WTC11 (cell line): ENCODE measurements at regions not wholly inside any gene's neighbourhood (a gene's known extent, or its start where the extent isn't known, plus 50 kb on each side); places are given as distances from the start of the nearest gene placed in this dataset.

Experiments
- FOXJ3 ChIP-seq: sonication (generic); formaldehyde crosslinking; IDR thresholded peaks from 2 replicates; pipeline ENCODE4 v1.9.0; 2021; ENCODE audit warnings: missing genetic modification reagents, mild to moderate bottlenecking, borderline replicate concordance
- JUN ChIP-seq: sonication (generic); formaldehyde crosslinking; IDR thresholded peaks from 2 replicates; pipeline ENCODE4 v1.8.0; 2023; ENCODE audit warnings: mild to moderate bottlenecking, missing genetic modification reagents
- ZNF317 ChIP-seq: sonication (generic); formaldehyde crosslinking; IDR thresholded peaks from 2 replicates; pipeline ENCODE4 v1.8.1; 2023; ENCODE audit warnings: low read depth, mild to moderate bottlenecking, moderate library complexity, missing genetic modification reagents, borderline replicate concordance
- TF ChIP-seq, protein P1 (sequence below): fragments of 200-600 bp; IDR thresholded peaks from 2 replicates; pipeline ENCODE4 v1.8.0; 2022; ENCODE audit warnings: antibody characterized with exemption
- TF ChIP-seq, protein P2 (sequence below): sonication (generic); formaldehyde crosslinking; IDR thresholded peaks from 2 replicates; pipeline ENCODE4 v1.8.0; 2022; ENCODE audit warnings: mild to moderate bottlenecking, missing genetic modification reagents
- TF ChIP-seq, protein P3 (sequence below): sonication (generic); formaldehyde crosslinking; IDR thresholded peaks from 2 replicates; pipeline ENCODE4 v1.8.0; 2022; ENCODE audit warnings: missing genetic modification reagents
- TF ChIP-seq, protein P4 (sequence below): sonication (generic); formaldehyde crosslinking; IDR thresholded peaks from 2 replicates; pipeline ENCODE4 v1.8.1; 2022; ENCODE audit warnings: low read depth, missing genetic modification reagents, borderline replicate concordance
- TF ChIP-seq, protein P5 (sequence below): sonication (generic); formaldehyde crosslinking; IDR thresholded peaks from 2 replicates; pipeline ENCODE4 v1.8.0; 2022; ENCODE audit warnings: mild to moderate bottlenecking, missing genetic modification reagents
- TF ChIP-seq, protein P6 (sequence below): fragments of 250-450 bp; sonication (Bioruptor Pico); IDR thresholded peaks from 2 replicates; pipeline ENCODE4 v1.9.0; 2021; ENCODE audit warnings: mild to moderate bottlenecking
- TF ChIP-seq, protein P7 (sequence below): sonication (generic); formaldehyde crosslinking; conservative IDR thresholded peaks from 2 replicates; pipeline ENCODE4 v1.8.1; 2023; ENCODE audit warnings: mild to moderate bottlenecking, low read depth, missing genetic modification reagents, moderate library complexity
- TF ChIP-seq, protein P8 (sequence below): sonication (generic); formaldehyde crosslinking; IDR thresholded peaks from 2 replicates; pipeline ENCODE4 v1.8.0; 2022; ENCODE audit warnings: mild to moderate bottlenecking, missing genetic modification reagents

- TF ChIP-seq, protein P1, sequence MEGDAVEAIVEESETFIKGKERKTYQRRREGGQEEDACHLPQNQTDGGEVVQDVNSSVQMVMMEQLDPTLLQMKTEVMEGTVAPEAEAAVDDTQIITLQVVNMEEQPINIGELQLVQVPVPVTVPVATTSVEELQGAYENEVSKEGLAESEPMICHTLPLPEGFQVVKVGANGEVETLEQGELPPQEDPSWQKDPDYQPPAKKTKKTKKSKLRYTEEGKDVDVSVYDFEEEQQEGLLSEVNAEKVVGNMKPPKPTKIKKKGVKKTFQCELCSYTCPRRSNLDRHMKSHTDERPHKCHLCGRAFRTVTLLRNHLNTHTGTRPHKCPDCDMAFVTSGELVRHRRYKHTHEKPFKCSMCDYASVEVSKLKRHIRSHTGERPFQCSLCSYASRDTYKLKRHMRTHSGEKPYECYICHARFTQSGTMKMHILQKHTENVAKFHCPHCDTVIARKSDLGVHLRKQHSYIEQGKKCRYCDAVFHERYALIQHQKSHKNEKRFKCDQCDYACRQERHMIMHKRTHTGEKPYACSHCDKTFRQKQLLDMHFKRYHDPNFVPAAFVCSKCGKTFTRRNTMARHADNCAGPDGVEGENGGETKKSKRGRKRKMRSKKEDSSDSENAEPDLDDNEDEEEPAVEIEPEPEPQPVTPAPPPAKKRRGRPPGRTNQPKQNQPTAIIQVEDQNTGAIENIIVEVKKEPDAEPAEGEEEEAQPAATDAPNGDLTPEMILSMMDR: no peak
- TF ChIP-seq ZNF317 (CRISPR knock-in tag): no peak
- TF ChIP-seq, protein P2, sequence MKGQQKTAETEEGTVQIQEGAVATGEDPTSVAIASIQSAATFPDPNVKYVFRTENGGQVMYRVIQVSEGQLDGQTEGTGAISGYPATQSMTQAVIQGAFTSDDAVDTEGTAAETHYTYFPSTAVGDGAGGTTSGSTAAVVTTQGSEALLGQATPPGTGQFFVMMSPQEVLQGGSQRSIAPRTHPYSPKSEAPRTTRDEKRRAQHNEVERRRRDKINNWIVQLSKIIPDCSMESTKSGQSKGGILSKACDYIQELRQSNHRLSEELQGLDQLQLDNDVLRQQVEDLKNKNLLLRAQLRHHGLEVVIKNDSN (CRISPR knock-in tag): no peak
- TF ChIP-seq, protein P3, sequence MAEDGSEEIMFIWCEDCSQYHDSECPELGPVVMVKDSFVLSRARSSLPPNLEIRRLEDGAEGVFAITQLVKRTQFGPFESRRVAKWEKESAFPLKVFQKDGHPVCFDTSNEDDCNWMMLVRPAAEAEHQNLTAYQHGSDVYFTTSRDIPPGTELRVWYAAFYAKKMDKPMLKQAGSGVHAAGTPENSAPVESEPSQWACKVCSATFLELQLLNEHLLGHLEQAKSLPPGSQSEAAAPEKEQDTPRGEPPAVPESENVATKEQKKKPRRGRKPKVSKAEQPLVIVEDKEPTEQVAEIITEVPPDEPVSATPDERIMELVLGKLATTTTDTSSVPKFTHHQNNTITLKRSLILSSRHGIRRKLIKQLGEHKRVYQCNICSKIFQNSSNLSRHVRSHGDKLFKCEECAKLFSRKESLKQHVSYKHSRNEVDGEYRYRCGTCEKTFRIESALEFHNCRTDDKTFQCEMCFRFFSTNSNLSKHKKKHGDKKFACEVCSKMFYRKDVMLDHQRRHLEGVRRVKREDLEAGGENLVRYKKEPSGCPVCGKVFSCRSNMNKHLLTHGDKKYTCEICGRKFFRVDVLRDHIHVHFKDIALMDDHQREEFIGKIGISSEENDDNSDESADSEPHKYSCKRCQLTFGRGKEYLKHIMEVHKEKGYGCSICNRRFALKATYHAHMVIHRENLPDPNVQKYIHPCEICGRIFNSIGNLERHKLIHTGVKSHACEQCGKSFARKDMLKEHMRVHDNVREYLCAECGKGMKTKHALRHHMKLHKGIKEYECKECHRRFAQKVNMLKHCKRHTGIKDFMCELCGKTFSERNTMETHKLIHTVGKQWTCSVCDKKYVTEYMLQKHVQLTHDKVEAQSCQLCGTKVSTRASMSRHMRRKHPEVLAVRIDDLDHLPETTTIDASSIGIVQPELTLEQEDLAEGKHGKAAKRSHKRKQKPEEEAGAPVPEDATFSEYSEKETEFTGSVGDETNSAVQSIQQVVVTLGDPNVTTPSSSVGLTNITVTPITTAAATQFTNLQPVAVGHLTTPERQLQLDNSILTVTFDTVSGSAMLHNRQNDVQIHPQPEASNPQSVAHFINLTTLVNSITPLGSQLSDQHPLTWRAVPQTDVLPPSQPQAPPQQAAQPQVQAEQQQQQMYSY (CRISPR knock-in tag): no peak
- TF ChIP-seq, protein P4, sequence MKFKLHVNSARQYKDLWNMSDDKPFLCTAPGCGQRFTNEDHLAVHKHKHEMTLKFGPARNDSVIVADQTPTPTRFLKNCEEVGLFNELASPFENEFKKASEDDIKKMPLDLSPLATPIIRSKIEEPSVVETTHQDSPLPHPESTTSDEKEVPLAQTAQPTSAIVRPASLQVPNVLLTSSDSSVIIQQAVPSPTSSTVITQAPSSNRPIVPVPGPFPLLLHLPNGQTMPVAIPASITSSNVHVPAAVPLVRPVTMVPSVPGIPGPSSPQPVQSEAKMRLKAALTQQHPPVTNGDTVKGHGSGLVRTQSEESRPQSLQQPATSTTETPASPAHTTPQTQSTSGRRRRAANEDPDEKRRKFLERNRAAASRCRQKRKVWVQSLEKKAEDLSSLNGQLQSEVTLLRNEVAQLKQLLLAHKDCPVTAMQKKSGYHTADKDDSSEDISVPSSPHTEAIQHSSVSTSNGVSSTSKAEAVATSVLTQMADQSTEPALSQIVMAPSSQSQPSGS (CRISPR knock-in tag): no peak
- TF ChIP-seq, protein P5, sequence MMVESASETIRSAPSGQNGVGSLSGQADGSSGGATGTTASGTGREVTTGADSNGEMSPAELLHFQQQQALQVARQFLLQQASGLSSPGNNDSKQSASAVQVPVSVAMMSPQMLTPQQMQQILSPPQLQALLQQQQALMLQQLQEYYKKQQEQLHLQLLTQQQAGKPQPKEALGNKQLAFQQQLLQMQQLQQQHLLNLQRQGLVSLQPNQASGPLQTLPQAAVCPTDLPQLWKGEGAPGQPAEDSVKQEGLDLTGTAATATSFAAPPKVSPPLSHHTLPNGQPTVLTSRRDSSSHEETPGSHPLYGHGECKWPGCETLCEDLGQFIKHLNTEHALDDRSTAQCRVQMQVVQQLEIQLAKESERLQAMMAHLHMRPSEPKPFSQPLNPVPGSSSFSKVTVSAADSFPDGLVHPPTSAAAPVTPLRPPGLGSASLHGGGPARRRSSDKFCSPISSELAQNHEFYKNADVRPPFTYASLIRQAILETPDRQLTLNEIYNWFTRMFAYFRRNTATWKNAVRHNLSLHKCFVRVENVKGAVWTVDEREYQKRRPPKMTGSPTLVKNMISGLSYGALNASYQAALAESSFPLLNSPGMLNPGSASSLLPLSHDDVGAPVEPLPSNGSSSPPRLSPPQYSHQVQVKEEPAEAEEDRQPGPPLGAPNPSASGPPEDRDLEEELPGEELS: no peak
- no peak for TF ChIP-seq JUN (CRISPR knock-in tag)
- TF ChIP-seq, protein P6, sequence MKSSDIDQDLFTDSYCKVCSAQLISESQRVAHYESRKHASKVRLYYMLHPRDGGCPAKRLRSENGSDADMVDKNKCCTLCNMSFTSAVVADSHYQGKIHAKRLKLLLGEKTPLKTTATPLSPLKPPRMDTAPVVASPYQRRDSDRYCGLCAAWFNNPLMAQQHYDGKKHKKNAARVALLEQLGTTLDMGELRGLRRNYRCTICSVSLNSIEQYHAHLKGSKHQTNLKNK (CRISPR knock-in tag): no peak
- TF ChIP-seq, protein P7, sequence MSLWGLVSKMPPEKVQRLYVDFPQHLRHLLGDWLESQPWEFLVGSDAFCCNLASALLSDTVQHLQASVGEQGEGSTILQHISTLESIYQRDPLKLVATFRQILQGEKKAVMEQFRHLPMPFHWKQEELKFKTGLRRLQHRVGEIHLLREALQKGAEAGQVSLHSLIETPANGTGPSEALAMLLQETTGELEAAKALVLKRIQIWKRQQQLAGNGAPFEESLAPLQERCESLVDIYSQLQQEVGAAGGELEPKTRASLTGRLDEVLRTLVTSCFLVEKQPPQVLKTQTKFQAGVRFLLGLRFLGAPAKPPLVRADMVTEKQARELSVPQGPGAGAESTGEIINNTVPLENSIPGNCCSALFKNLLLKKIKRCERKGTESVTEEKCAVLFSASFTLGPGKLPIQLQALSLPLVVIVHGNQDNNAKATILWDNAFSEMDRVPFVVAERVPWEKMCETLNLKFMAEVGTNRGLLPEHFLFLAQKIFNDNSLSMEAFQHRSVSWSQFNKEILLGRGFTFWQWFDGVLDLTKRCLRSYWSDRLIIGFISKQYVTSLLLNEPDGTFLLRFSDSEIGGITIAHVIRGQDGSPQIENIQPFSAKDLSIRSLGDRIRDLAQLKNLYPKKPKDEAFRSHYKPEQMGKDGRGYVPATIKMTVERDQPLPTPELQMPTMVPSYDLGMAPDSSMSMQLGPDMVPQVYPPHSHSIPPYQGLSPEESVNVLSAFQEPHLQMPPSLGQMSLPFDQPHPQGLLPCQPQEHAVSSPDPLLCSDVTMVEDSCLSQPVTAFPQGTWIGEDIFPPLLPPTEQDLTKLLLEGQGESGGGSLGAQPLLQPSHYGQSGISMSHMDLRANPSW: no peak
- no peak for TF ChIP-seq FOXJ3 (CRISPR knock-in tag)
- TF ChIP-seq, protein P8, sequence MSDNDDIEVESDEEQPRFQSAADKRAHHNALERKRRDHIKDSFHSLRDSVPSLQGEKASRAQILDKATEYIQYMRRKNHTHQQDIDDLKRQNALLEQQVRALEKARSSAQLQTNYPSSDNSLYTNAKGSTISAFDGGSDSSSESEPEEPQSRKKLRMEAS (CRISPR knock-in tag): no peak
Measured at GRCh38 chr4:159046683-159047082, 56.2 kb upstream of the RAPGEF2 start.
